ENCODE measurements at regions not wholly inside any gene's neighbourhood (a gene's known extent, or its start where the extent isn't known, plus 50 kb on each side); places are given as distances from the start of the nearest gene placed in this dataset.
"Not testable (repeated sequence)": the region's sequence is repeated elsewhere in the genome, so short reads cannot be mapped to it uniquely, and the experiment has no call there.

- DNase-seq = not testable (repeated sequence)
Measured at GRCh38 chr11:67803519-67803918, 129.1 kb upstream of the ALDH3B2 start.

DNA sequence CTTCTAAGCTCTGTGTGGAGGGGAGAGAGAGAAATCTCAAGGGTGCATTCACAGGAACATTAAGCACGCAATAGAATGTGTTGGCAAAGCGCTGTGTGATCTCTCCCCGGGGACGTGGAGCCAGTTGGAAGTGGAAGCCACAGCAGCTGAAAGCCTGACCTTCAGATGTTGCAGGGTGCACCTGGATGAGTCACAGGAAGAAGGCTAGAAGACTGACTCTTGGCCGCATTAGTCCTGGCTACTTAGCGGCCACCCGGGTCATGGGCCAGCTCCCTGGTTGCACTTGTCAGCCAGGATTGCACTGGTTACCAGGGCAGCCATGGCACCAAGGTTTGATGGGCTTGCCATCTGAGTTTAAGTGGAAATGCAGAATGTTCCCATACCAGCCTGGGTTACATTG, 128.6 kb upstream of the ALDH3B2 start:
- not testable (repeated sequence) for DNase-seq

DNA sequence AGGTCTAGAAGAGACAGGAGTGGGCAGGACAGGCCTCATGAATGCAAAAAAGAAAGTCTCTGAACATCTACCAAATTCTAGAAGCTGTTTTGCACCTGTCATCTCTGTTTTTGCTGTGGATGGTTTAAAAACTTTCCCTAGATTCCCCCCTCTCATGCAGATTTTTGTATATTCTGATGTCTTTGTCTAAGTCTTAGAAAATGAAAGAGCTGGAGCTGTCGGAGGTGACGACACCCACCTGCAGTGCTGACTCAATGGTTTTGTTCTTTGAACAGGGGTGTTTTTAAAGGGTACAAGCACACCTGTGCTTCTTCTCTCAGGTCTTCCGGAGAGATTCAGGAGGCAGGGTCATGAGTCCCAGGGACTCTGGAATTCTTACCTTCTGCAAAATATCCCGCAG, 128.2 kb upstream of the ALDH3B2 start:
- DNase-seq = not testable (repeated sequence)

- DNase-seq = not testable (repeated sequence)
Measured at GRCh38 chr11:67801397-67801796, 127.0 kb upstream of the ALDH3B2 start.

GRCh38 chr11:67800591-67800990, 126.2 kb upstream of the ALDH3B2 start:
- DNase-seq = not testable (repeated sequence)

DNA sequence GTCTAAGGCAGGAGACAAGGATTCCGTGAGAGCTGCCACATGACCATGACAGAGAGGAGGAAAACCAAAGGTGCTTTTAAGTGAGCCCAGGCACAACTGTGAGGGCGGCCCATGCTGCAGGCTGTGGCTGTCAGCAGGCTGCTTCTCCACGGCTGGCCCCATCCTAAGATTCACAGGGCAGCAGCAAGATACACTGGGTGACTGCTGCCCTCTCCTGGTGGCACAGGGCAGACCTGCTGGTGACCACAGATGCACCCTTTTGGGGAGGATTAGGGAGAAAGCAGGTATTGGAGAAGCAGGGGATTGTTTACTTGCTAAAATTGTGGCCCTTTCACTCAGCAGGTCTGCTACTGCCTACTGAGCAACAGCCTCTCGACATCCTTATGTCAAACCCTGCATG, 125.4 kb upstream of the ALDH3B2 start:
- DNase-seq = peak; percentile 5

GRCh38 chr11:67797726-67798521, 123.5 kb upstream of the ALDH3B2 start:
- not testable (repeated sequence) for DNase-seq

DNA sequence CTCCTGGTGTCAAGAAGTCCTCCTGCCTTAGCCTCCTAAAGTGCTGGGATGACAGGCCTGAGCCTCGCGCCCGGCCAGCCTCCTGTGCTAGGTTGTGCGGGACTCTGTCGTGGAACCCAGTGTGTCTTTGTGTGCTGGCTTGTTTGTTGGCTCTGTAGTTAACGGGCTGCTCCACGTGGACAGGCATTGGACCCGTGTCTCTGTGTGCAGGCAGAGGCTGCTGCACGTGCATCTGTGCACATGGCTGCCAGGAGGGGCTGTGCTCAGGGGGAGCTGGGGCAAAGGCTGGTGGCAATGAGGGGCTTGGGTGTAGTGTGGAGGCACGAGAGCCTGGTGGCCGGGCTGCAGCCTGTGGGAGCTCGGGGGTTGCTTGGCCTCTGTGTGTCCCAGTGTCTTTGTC, 121.3 kb upstream of the ALDH3B2 start:
- DNase-seq = no peak

- DNase-seq = not testable (repeated sequence)
Measured at GRCh38 chr11:67793750-67794149, 119.3 kb upstream of the ALDH3B2 start.

DNA sequence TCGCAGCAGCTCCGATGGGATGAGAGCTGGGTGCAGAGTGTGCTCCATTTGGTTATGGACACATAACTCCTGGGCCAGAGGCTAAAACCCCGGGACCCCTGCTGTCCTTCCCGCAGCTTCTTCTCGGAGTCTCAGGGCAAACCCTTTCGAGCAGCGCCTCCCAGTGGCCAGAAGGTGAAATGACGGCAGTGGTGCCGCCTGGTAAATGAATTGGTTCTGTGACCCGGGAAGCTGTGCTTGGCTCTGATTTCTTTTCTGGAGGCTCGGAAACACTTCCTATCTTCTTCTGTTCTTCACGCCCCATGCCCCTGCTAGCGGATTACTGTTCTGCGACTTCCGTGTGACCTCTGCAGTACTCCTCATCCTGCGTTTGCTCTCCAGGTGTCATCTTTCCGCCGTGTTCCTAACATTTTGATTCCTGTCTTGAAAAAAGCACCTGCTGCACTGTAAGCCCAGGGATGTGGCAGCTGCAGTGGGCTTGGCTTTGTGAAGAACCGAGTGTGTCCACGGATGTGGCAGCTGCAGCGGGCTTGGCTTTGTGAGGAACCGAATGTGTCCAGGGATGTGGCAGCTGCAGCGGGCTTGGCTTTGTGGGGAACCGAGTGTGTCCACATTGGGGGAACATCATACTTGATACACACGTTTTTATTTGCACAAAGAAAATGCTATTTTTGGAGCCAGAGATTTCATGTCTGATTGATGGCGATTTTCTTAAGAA, 118.0 kb upstream of the ALDH3B2 start:
- peak; percentile 51 for DNase-seq

GRCh38 chr11:67791598-67792170, 117.3 kb upstream of the ALDH3B2 start:
- not testable (repeated sequence) for DNase-seq

DNA sequence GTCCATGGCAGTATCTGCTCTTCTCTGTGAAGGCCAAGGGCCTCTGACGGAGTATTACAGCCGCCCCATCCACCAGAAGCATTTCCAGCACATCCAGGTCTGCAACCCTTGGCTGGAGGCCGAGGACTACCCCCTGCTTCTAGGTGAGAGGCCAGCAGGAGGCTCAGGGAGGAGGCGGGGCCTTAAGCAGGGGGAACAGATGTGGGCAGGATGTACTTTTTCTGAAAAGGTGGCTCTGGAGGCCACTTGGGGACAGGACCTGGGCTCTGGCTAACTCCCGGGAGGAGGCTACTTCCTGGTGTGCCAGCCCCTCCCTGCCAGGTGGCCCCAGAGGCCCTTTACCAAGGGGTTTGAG, 113.9 kb upstream of the ALDH3B2 start:
- DNase-seq = not testable (repeated sequence)

- not testable (repeated sequence) for DNase-seq
Measured at GRCh38 chr11:67787681-67788340, 113.4 kb upstream of the ALDH3B2 start.

- not testable (repeated sequence) for DNase-seq
Measured at GRCh38 chr11:67781967-67782366, 107.5 kb upstream of the ALDH3B2 start.

DNA sequence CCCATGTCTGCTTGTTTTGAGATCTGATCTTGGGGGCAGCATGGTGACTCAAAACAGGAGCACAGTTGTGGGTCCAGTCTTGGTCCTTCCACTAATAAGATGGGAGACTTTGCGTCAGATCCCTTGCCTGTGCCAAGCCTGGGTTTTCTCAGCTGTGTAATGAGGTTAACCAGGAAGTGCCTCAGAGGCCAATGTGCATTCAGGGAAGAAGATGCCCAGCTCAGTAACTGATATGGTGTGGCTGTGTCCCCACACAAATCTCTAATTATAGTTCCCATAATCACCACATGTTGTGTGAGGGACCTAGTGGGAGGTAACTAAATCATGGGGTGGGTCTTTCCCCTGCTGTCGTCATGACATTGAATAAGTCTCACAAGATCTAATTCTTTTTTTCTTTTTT, 107.1 kb upstream of the ALDH3B2 start:
- not testable (repeated sequence) for DNase-seq

GRCh38 chr11:67780056-67780455, 105.6 kb upstream of the ALDH3B2 start:
- DNase-seq = no peak

DNA sequence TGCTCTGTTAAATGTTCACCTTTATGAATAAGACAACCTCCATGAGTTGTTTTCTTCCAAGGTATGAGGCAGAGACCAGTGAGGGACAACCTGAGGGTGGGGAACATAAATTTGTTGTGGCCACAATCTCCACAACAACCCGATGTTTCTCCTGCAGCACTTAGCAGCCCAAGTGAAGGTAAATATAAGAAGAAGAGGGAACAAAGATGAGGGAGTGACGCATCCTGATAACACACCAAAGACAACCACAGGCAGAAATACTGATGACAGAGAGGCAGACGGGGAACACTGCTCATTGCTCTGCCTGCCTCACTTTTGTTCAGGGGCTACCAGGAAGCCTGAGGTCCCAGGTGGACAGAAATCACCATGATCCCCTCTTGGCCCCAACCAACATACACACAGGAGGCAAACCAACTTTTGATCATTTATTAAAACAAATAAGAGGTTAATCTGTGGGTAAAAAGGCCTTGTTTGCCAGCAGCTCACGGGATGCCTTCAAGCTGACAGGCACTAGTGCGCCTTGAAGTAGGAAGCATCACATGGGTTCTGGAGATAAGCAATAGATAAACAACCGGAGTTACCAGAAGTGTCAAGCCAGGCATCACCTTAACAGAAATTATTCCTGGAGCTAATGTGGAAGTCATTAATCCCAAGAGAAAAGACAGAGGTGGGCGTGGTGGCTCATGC, 104.9 kb upstream of the ALDH3B2 start:
- DNase-seq = not testable (repeated sequence)

GRCh38 chr11:67776852-67777520, 102.6 kb upstream of the ALDH3B2 start:
- no peak for DNase-seq

DNA sequence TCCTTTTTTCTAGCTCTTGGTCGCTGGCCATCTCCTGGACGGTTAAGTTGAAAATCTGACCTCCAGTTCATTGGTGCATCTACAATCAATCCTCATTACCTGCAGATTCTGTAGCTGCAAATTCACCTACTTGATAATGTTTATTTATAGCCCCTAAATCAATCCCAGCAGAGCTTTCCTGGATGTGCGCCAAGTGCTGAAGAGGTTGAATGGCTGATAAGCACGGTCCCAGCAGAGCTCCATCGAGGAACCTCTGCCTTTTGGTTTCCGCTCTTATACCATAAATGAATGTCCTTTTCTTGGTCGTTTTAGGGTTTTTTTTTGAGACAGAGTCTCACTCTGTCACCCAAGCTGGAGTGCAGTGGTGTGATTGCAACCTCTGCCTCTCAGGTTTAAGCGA, 99.8 kb upstream of the ALDH3B2 start:
- not testable (repeated sequence) for DNase-seq

DNA sequence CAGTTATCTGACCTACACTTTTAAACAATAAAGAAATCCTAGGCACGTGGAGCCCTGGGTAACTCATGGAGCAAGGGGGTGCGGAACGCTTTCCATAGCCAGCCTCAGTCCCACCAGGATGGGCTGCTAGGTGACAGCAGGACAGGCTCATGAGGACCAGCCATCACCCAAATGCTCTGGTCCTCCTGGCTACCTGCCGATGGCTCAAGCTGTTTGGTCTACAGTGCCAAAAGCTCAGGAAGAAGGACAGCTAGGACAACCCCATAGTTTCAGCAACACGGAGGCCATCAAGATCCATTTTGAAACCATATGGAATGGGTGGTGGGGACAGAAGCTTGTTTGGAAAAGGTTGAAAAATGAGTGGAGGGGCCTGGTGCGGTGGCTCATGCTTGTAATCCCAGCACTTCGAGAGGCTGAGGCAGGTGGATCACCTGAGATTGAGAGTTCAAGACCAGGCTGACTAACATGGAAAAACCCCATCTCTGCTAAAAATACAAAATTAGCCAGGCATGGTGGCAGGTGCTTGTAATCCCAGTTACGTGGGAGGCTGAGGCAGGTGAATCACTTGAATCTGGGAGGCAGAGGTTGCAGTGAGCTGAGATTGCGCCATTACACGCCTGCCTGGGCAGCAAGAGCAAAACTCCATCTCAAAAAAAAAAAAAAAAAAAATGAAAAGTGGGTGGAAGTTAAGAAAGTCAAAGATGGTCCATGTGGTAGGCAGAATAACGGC, 93.7 kb upstream of the ALDH3B2 start:
- not testable (repeated sequence) for DNase-seq

DNA sequence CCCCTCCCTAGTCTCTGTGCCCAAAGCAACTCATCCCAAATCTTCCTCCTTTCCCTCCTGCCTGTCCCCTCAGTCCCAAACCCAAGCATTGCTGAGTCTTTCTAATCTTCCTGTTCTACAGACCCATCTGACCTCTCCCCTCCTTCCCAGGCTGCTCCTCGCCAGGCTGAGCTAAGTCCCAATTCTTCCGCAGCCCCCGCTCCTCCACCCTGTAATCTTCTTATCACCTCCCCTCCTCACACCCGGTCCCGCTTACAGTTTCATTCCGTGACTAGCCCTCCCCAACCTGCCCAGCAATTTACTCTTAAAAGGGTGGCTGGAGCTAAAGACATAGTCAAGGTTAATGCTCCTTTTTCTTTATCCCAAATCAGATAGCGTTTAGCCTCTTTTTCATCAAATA, 86.8 kb upstream of the ALDH3B2 start:
- not testable (repeated sequence) for DNase-seq
